Lung (tissue), 11 donors: ENCODE measurements at regions not wholly inside any gene's neighbourhood (a gene's known extent, or its start where the extent isn't known, plus 50 kb on each side); places are given as distances from the start of the nearest gene placed in this dataset.

Experiments used
- ATAC-seq: fragments of 200-7000 bp; cut with Tn5 transposase; one replicate; pipeline ENCODE4 v1.9.1; 2020; ENCODE audit warnings: moderate number of reproducible peaks; ENCODE audit not compliant: insufficient read depth, low FRiP score
- DNase-seq, 3 donors: peaks; one replicate each; pipeline ENCODE4 v3.0.0-alpha.2; 2013 to 2017
- H3K27ac ChIP-seq, 2 donors: one replicate each; pipeline ENCODE4 v1.5.1; 2013; ENCODE audit warnings: mild to moderate bottlenecking in 2 of 2, moderate library complexity in 2 of 2, control low read depth in 1 of 2, inconsistent platforms in 1 of 2, low read depth in 1 of 2, low read length in 1 of 2
- H3K27me3 ChIP-seq, 3 donors: one replicate each; pipeline ENCODE4 v1.5.1; 2013; ENCODE audit warnings: low read length in 2 of 3; ENCODE audit not compliant: control insufficient read depth in 3 of 3, insufficient read depth in 3 of 3
- H3K36me3 ChIP-seq, 4 donors: one replicate each; pipeline ENCODE4 v1.5.1; 2013; ENCODE audit warnings: low read length in 4 of 4, mild to moderate bottlenecking in 1 of 4, moderate library complexity in 1 of 4; ENCODE audit not compliant: control insufficient read depth in 4 of 4, insufficient read depth in 4 of 4
- H3K4me1 ChIP-seq, 5 donors: one replicate each; pipeline ENCODE4 v1.5.1; 2013; ENCODE audit warnings: low read length in 5 of 5, mild to moderate bottlenecking in 2 of 5, moderate library complexity in 1 of 5; ENCODE audit not compliant: control insufficient read depth in 5 of 5, insufficient read depth in 5 of 5
- H3K4me3 ChIP-seq: one replicate; pipeline ENCODE4 v1.5.1; 2013; ENCODE audit warnings: mild to moderate bottlenecking, control low read depth, moderate library complexity
- H3K9ac ChIP-seq, 2 donors: one replicate each; pipeline ENCODE4 v1.5.1; 2013; ENCODE audit warnings: low read length in 2 of 2, control low read depth in 1 of 2; ENCODE audit not compliant: insufficient read depth in 1 of 2
- H3K9me3 ChIP-seq, 4 donors: one replicate each; pipeline ENCODE4 v1.5.1; 2013; ENCODE audit warnings: low read length in 3 of 4, mild to moderate bottlenecking in 1 of 4, moderate library complexity in 1 of 4; ENCODE audit not compliant: control insufficient read depth in 4 of 4, insufficient read depth in 3 of 4
- WGBS, 2 donors: extraction: QIAGEN DNeasy Blood & Tissue Kit; methylation state at CpG; one replicate each; pipeline ENCODE4 v1.1.7; 2013; 5-methylcytosine and 5-hydroxymethylcytosine counted together
- TF ChIP-seq, protein P1 (sequence below): IDR thresholded peaks from 2 replicates; pipeline ENCODE4 v1.5.1; 2012; ENCODE audit warnings: mild to moderate bottlenecking; ENCODE audit errors: control extremely low read depth, extremely low read depth
- donor health status: control.
- donor health status: control.
- donor health status: Bipolar disorder and iron deficiency.
- donor health status: healthy.
- donor health status: DM: yes; HTN: yes; CAD: no.

DNA sequence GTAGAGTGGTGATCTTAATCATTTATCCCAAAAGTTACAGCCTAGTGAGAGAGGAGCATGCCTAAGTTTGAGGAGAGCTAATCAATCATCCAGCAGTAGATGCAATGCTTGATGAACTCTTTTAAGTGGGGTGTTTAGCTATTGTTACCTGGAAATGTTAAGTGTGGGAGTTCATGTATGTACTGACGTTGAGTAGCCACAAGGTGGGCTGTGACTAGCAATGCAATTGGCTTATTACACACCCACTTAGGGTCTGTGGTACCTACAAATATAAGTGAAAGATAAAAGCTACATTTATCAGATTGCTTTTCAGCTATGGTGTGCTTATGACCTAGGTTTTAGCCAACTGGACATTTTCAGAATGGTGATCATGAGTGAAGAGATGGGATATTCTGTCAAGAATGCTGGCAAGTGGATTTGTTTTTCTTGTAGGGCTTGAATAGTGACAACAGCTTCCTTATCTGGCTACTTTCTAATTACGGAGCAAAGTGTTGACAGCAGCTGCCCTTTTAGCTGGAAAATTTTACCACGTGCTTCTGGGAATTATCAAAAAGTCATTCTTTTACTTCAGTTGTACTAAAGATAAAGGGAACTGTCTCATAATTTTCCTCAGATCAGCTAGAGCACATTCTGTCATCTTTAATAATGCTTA is 170.6 kb downstream of the POSTN start:
- Histone ChIP-seq H3K36me3 (no peaks in the 10 kb centered on the region), H3K9ac (no peak overlapping the region), H3K27me3 (no peaks in the 10 kb centered on the region), H3K27ac (no peak overlapping the region), H3K4me3 (no peak overlapping the region), H3K4me1 (no peaks in the 10 kb centered on the region), H3K9me3 (peaks cover 0 to 2% (median 0%) of the 10 kb centered on the region in 4 donors)
- 43 to 59% methylated on average over 3 of the region's 3 CpGs for whole genome bisulfite sequencing, 2 donors
- DNase-seq (no peak), ATAC-seq (no peak)
- TF ChIP-seq, protein P1, sequence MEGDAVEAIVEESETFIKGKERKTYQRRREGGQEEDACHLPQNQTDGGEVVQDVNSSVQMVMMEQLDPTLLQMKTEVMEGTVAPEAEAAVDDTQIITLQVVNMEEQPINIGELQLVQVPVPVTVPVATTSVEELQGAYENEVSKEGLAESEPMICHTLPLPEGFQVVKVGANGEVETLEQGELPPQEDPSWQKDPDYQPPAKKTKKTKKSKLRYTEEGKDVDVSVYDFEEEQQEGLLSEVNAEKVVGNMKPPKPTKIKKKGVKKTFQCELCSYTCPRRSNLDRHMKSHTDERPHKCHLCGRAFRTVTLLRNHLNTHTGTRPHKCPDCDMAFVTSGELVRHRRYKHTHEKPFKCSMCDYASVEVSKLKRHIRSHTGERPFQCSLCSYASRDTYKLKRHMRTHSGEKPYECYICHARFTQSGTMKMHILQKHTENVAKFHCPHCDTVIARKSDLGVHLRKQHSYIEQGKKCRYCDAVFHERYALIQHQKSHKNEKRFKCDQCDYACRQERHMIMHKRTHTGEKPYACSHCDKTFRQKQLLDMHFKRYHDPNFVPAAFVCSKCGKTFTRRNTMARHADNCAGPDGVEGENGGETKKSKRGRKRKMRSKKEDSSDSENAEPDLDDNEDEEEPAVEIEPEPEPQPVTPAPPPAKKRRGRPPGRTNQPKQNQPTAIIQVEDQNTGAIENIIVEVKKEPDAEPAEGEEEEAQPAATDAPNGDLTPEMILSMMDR, result no peak

DNA sequence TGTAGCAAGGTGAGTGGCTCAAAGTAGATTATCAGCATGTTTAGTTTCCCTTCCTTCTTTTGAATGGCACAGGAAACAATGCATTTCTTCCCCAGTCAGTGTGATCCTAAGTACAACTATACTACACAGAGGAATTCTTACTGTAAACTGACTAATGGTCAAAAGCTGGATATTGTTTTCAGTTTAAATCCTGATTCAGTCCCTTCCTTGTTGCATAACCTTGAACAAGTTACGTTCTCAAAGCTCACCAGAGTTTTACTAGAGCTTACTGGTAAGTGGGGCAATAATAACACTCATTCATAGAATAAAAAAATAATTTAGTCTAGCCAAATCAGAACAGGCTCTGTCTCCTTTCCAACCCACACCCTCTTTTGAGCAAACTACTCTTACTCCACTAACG is 180.1 kb downstream of the POSTN start:
- 51 to 65% methylated on average over 2 of the region's 2 CpGs for WGBS, 2 donors
- TF ChIP-seq, protein P1, result no peak
- DNase-seq, result no peak

DNA sequence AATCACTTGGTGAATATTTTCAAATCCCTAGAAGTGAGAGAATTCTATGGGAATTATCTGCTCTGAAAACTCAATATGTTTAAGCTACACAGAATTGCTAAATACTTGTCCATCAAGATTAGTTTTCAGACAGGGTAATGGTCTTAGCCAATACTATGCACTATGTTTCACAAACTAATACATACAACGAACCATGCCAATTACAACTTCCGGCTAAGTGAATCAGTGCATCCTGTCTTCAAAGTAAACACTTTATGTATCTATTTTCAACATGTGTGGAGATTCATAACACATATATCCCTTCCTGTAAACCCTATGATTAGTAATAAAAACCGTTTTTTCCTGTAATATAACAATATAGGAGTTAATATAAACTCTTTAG is 181.5 kb downstream of the POSTN start:
- H3K9me3 ChIP-seq, result no peaks in the 10 kb centered on the region
- H3K27me3 ChIP-seq, result no peaks in the 10 kb centered on the region
- TF ChIP-seq, protein P1, result no peak
- H3K9ac ChIP-seq, result no peak overlapping the region
- H3K27ac ChIP-seq, result no peak overlapping the region
- DNase-seq (peak in 1 of 3 donors; percentile 68), ATAC-seq (no peak)
- 52% methylated on average over 3 of the region's 3 CpGs for WGBS, 2 donors
- peaks cover 0 to 38% (median 5%) of the 10 kb centered on the region in 5 donors for H3K4me1 ChIP-seq
- H3K4me3 ChIP-seq, result no peak overlapping the region
- no peaks in the 10 kb centered on the region for H3K36me3 ChIP-seq

More for the DNA sequence above, 180.1 kb downstream of the POSTN start:
- no peak for ATAC-seq
- Histone ChIP-seq H3K36me3 (no peaks in the 10 kb centered on the region), H3K27ac (no peak overlapping the region), H3K9ac (no peak overlapping the region), H3K27me3 (no peaks in the 10 kb centered on the region), H3K9me3 (no peaks in the 10 kb centered on the region), H3K4me1 (peaks cover 0 to 30% (median 5%) of the 10 kb centered on the region in 5 donors), H3K4me3 (no peak overlapping the region)
